ENCODE measurements at regions not wholly inside any gene's neighbourhood (a gene's known extent, or its start where the extent isn't known, plus 50 kb on each side); places are given as distances from the start of the nearest gene placed in this dataset.

GRCh38 chr20:7624886-7625285 lies 315.4 kb downstream of the HAO1 start:
- TF ChIP-seq ZNF8 (CRISPR knock-in tag; IDR thresholded peaks at IDR 0.05) (no peak), TOX (CRISPR knock-in tag; IDR thresholded peaks at IDR 0.05; ENCODE audit: borderline replicate concordance) (no peak)
- no peak for ATAC-seq

GRCh38 chr20:7627734-7628663 lies 312.3 kb downstream of the HAO1 start:
- ATAC-seq: no peak
- TF ChIP-seq BACH2 (CRISPR knock-in tag; IDR thresholded peaks at IDR 0.05; ENCODE audit: borderline replicate concordance) (no peak), RARB (CRISPR knock-in tag; IDR thresholded peaks at IDR 0.05) (no peak), OSR1 (CRISPR knock-in tag; IDR thresholded peaks at IDR 0.05) (no peak), ZFP3 (CRISPR knock-in tag; IDR thresholded peaks at IDR 0.05) (no peak), ZC3H10 (CRISPR knock-in tag; IDR thresholded peaks at IDR 0.05) (no peak), ZFP30 (CRISPR knock-in tag; IDR thresholded peaks at IDR 0.05) (no peak), POU6F1 (CRISPR knock-in tag; IDR thresholded peaks at IDR 0.05; ENCODE audit: borderline replicate concordance, low read depth) (no peak), ARNTL (CRISPR knock-in tag; IDR thresholded peaks at IDR 0.05; ENCODE audit: borderline replicate concordance, low read depth) (no peak), TOX (CRISPR knock-in tag; IDR thresholded peaks at IDR 0.05; ENCODE audit: borderline replicate concordance) (no peak), ZNF70 (CRISPR knock-in tag; IDR thresholded peaks at IDR 0.05) (no peak), ZNF8 (CRISPR knock-in tag; IDR thresholded peaks at IDR 0.05) (no peak), TCF4 (CRISPR knock-in tag; IDR thresholded peaks at IDR 0.05; ENCODE audit: borderline replicate concordance) (no peak), PATZ1 (CRISPR knock-in tag; IDR thresholded peaks at IDR 0.05; ENCODE audit: borderline replicate concordance) (no peak), CREB5 (CRISPR knock-in tag; IDR thresholded peaks at IDR 0.05; ENCODE audit: low read depth) (no peak), GLIS3 (CRISPR knock-in tag; IDR thresholded peaks at IDR 0.05) (no peak), ESRRG (CRISPR knock-in tag; IDR thresholded peaks at IDR 0.05) (no peak)
- TF ChIP-seq, protein P1, sequence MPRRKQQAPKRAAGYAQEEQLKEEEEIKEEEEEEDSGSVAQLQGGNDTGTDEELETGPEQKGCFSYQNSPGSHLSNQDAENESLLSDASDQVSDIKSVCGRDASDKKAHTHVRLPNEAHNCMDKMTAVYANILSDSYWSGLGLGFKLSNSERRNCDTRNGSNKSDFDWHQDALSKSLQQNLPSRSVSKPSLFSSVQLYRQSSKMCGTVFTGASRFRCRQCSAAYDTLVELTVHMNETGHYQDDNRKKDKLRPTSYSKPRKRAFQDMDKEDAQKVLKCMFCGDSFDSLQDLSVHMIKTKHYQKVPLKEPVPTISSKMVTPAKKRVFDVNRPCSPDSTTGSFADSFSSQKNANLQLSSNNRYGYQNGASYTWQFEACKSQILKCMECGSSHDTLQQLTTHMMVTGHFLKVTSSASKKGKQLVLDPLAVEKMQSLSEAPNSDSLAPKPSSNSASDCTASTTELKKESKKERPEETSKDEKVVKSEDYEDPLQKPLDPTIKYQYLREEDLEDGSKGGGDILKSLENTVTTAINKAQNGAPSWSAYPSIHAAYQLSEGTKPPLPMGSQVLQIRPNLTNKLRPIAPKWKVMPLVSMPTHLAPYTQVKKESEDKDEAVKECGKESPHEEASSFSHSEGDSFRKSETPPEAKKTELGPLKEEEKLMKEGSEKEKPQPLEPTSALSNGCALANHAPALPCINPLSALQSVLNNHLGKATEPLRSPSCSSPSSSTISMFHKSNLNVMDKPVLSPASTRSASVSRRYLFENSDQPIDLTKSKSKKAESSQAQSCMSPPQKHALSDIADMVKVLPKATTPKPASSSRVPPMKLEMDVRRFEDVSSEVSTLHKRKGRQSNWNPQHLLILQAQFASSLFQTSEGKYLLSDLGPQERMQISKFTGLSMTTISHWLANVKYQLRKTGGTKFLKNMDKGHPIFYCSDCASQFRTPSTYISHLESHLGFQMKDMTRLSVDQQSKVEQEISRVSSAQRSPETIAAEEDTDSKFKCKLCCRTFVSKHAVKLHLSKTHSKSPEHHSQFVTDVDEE (CRISPR knock-in tag; IDR thresholded peaks at IDR 0.05): no peak

DNA sequence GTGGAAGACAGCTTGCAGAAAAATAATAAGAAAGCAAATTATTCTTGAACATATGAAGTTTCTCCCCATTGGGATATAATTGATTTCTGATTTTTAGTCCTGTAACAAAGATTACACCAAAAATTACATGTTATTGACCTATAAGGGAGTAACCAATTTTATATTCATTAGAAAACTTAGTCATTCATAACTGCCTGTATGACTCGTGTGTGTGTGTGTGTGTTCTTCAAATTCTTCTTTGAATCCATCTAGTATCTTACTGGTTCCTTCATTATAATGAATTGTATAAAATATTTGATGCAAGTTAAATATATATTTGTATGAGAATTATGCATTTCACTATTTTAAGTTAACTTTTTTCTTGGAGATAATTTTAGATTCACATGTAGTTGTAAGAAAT lies 310.4 kb downstream of the HAO1 start:
- no peak for ATAC-seq
- TF ChIP-seq ISL1 (CRISPR knock-in tag; IDR thresholded peaks at IDR 0.05) (no peak), SNAI2 (CRISPR knock-in tag; IDR thresholded peaks at IDR 0.05) (no peak), ESRRG (CRISPR knock-in tag; IDR thresholded peaks at IDR 0.05) (no peak), TOX (CRISPR knock-in tag; IDR thresholded peaks at IDR 0.05; ENCODE audit: borderline replicate concordance) (no peak)

DNA sequence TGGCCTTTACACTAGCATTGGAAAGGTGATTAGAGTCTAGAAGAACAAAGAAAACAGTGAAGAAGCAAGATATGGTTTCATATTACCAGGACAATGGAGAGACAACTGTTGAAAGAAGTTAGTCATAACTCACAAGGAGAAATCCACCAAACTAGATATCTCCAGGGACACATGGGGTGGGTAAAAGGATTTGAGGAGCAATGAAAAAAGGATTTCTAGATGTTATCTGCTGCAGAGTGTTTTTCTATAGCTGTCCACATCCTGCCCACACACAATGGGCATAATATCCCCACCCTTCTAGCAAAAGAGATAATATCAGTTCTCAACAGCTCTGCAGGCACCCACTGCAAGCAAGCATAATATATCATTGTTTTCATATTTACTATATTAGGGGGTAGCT lies 303.1 kb downstream of the HAO1 start:
- TF ChIP-seq OSR1 (CRISPR knock-in tag; IDR thresholded peaks at IDR 0.05): no peak
- TF ChIP-seq ZC3H10 (CRISPR knock-in tag; IDR thresholded peaks at IDR 0.05): no peak
- no peak for TF ChIP-seq TCF4 (CRISPR knock-in tag; IDR thresholded peaks at IDR 0.05; ENCODE audit: borderline replicate concordance)
- no peak for TF ChIP-seq PATZ1 (CRISPR knock-in tag; IDR thresholded peaks at IDR 0.05; ENCODE audit: borderline replicate concordance)
- ATAC-seq: no peak

Data from SK-N-SH treated with all-trans-retinoic acid at 6 μM for 48 hours (cell line).